B cell (primary cell): ENCODE measurements at regions not wholly inside any gene's neighbourhood (a gene's known extent, or its start where the extent isn't known, plus 50 kb on each side); places are given as distances from the start of the nearest gene placed in this dataset.

ENCODE experiments used
- ATAC-seq: fragments of 200-7000 bp; cut with Tn5 transposase; one replicate; pipeline ENCODE4 v1.10.0; 2021; ENCODE audit warnings: low read depth, mild to moderate bottlenecking, moderate number of reproducible peaks, moderate library complexity
- CTCF ChIA-PET: fragments of 350-600 bp; sonication (Branson Sonifier 250); formaldehyde crosslinking; loops from one replicate; lab custom pipeline; 2021; ENCODE audit warnings: antibody characterized with exemption, inconsistent platforms; lab: Charles Lee
- POLR2A ChIA-PET: fragments of 350-600 bp; sonication (Branson Sonifier 250); formaldehyde crosslinking; loops from one replicate; lab custom pipeline; 2021; ENCODE audit warnings: antibody characterized with exemption; lab: Charles Lee
- DNase-seq: peaks from one replicate; pipeline ENCODE4 v3.0.0; 2013
- H2AFZ ChIP-seq: 2 replicates; pipeline ENCODE4 v1.6.1; 2012; ENCODE audit warnings: mild to moderate bottlenecking, low read depth, low read length; ENCODE audit not compliant: insufficient read depth, poor library complexity, severe bottlenecking
- H3K27ac ChIP-seq, 2 donors: 1 replicate in 1 of 2; 2 replicates in 1 of 2; pipeline ENCODE4 v1.5.1; 2012 to 2013; ENCODE audit warnings: low read length in 2 of 2, mild to moderate bottlenecking in 2 of 2, moderate library complexity in 1 of 2
- H3K27me3 ChIP-seq, 4 experiments: fragments of 200-600 bp in 1 of 4; sonication (generic) in 1 of 4; replicated peaks in 1 of 4; 1 replicate in 2 of 4; 2 replicates in 2 of 4; pipeline versions ENCODE4 v1.6.1 to v1.7.0; 2013 to 2016; ENCODE audit warnings: low read length in 3 of 4, mild to moderate bottlenecking in 2 of 4, mixed read lengths in 1 of 4, moderate library complexity in 1 of 4; ENCODE audit not compliant: insufficient read depth in 4 of 4, control insufficient read depth in 3 of 4; ENCODE audit errors: control extremely low read depth in 1 of 4
- H3K36me3 ChIP-seq, 2 experiments: replicated peaks in 1 of 2; 1 replicate in 1 of 2; 2 replicates in 1 of 2; pipeline versions ENCODE4 v1.6.1 to v1.7.1; 2013; ENCODE audit warnings: low read length in 1 of 2; ENCODE audit not compliant: insufficient read depth in 2 of 2, control insufficient read depth in 1 of 2; ENCODE audit errors: control extremely low read depth in 1 of 2, extremely low read depth in 1 of 2
- H3K4me1 ChIP-seq, 2 donors: fragments of 200-600 bp in 1 of 2; sonication (generic) in 1 of 2; 1 replicate in 1 of 2; 2 replicates in 1 of 2; pipeline versions ENCODE4 v1.5.1 to v1.6.1; 2013 to 2017; ENCODE audit warnings: low read length in 2 of 2; ENCODE audit not compliant: control insufficient read depth in 2 of 2, insufficient read depth in 2 of 2
- H3K4me2 ChIP-seq: replicated peaks from 2 replicates; pipeline ENCODE3; 2012; ENCODE audit warnings: mild to moderate bottlenecking, low read depth, low read length; ENCODE audit not compliant: poor library complexity, severe bottlenecking
- H3K4me3 ChIP-seq, 5 experiments: fragments of 200-600 bp in 1 of 5; sonication (generic) in 1 of 5; 1 replicate in 3 of 5; 2 replicates in 2 of 5; pipeline versions ENCODE4 v1.5.1 to v1.7.0; 2011 to 2016; ENCODE audit warnings: low read length in 4 of 5, mild to moderate bottlenecking in 4 of 5, low read depth in 2 of 5, control low read depth in 1 of 5, moderate library complexity in 1 of 5; ENCODE audit not compliant: insufficient read depth in 1 of 5; ENCODE audit errors: control extremely low read depth in 1 of 5, extremely low read depth in 1 of 5
- H3K79me2 ChIP-seq: fragments of 200-600 bp; sonication (generic); one replicate; pipeline ENCODE4 v1.6.0; 2016; ENCODE audit warnings: low read length; ENCODE audit not compliant: control insufficient read depth, insufficient read depth
- H3K9ac ChIP-seq: fragments of 200-600 bp; sonication (generic); 2 replicates; pipeline ENCODE4 v1.6.1; 2017; ENCODE audit warnings: mild to moderate bottlenecking, low read length, moderate library complexity
- H3K9me3 ChIP-seq, 3 donors: one replicate each; pipeline versions ENCODE4 v1.6.1 to v1.7.1; 2013; ENCODE audit warnings: low read length in 2 of 3; ENCODE audit not compliant: control insufficient read depth in 2 of 3, insufficient read depth in 1 of 3; ENCODE audit errors: control extremely low read depth in 1 of 3
- H4K20me1 ChIP-seq: 2 replicates; pipeline ENCODE4 v1.6.0; 2012; ENCODE audit warnings: mild to moderate bottlenecking, low read length; ENCODE audit not compliant: insufficient read depth, control insufficient read depth, poor library complexity, severe bottlenecking
- H3K27ac Mint-ChIP-seq: one replicate; pipeline ENCODE4 v1.8.0; 2021; ENCODE audit warnings: mixed read lengths
- H3K27me3 Mint-ChIP-seq: one replicate; pipeline ENCODE4 v1.8.0; 2021; ENCODE audit warnings: mixed read lengths
- H3K4me1 Mint-ChIP-seq: one replicate; pipeline ENCODE4 v1.8.0; 2021; ENCODE audit warnings: mixed read lengths
- H3K4me3 Mint-ChIP-seq: one replicate; pipeline ENCODE4 v1.8.0; 2021; ENCODE audit warnings: mixed read lengths
- H3K9me3 Mint-ChIP-seq: one replicate; pipeline ENCODE4 v1.8.0; 2022; ENCODE audit warnings: mixed read lengths; ENCODE audit not compliant: insufficient read depth
- CTCF ChIP-seq: fragments of 200-600 bp; IDR thresholded peaks from one replicate; pipeline ENCODE4 v1.8.0; 2022; ENCODE audit warnings: antibody characterized with exemption, mild to moderate bottlenecking
- EZH2 ChIP-seq: IDR thresholded peaks from 2 replicates; pipeline ENCODE4 v1.6.1; 2012; ENCODE audit warnings: borderline replicate concordance, low read depth, mild to moderate bottlenecking, moderate library complexity, low read length; ENCODE audit not compliant: insufficient read depth, poor library complexity, severe bottlenecking
- WGBS: methylation state at CpG from one replicate; pipeline ENCODE4 v1.1.5; 2013; ENCODE audit warnings: missing lambda C conversion rate; ENCODE audit not compliant: insufficient coverage; 5-methylcytosine and 5-hydroxymethylcytosine counted together
- intact Hi-C: fragments of 100-400 bp; cut with micrococcal nuclease; formaldehyde crosslinking; loops from one replicate; pipeline ENCODE4 v1.10.0; 2022

DNA sequence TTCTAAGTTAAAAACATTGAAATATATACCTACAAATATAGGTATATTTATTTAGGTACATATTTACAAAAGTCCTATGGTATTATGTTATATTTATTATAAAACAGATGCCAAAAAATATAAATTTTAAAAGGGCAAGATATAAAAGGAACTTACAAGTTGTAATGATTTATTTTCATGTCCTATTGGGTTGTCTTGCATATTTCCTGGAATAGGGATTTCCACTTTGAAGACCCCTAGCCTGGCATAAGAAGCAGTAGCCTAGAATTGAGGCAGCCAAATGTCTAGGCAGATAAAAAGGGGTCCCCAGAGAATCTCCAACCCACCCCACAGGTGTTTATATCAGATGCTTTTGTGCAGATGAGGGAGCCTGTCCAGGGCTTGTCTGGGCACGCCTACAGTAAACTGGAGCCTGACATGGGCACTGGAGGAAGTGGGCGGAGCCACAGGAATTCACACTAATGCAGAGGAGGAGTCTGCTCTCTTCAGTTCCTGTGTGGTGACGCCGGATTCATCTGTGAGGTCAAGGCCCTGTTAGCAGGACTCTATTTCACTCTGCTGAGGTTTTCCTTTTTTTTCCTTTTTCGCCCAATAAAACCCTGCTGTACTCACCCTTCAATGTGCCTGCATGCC lies 1088.9 kb upstream of the PIK3C3 start:
- no peak overlapping the region for H3K9ac ChIP-seq
- Mint-ChIP-seq H3K4me3 (no peak overlapping the region), H3K4me1 (no peaks in the 10 kb centered on the region), H3K27me3 (no peaks in the 10 kb centered on the region), H3K27ac (no peak overlapping the region), H3K9me3 (peaks cover 5% of the 10 kb centered on the region)
- no peak overlapping the region for H3K27ac ChIP-seq
- DNase-seq = no peak
- H3K79me2 ChIP-seq = no peaks in the 10 kb centered on the region
- intact Hi-C loops = no loop called here
- H3K4me3 ChIP-seq = no peak overlapping the region
- no peak for ATAC-seq
- no peak for TF ChIP-seq CTCF
- no peak for TF ChIP-seq EZH2
- H3K4me1 ChIP-seq = no peaks in the 10 kb centered on the region
- H3K36me3 ChIP-seq = no peaks in the 10 kb centered on the region
- ChIA-PET POLR2A (no interaction called here), CTCF (no interaction called here)
- WGBS = 87% methylated on average over 5 of the region's 5 CpGs
- no peaks in the 10 kb centered on the region for H4K20me1 ChIP-seq
- no peak overlapping the region for H3K4me2 ChIP-seq
- H3K9me3 ChIP-seq = peaks cover 0 to 2% (median 1%) of the 10 kb centered on the region in 3 donors
- no peak overlapping the region for H2AFZ ChIP-seq
- no peaks in the 10 kb centered on the region for H3K27me3 ChIP-seq

DNA sequence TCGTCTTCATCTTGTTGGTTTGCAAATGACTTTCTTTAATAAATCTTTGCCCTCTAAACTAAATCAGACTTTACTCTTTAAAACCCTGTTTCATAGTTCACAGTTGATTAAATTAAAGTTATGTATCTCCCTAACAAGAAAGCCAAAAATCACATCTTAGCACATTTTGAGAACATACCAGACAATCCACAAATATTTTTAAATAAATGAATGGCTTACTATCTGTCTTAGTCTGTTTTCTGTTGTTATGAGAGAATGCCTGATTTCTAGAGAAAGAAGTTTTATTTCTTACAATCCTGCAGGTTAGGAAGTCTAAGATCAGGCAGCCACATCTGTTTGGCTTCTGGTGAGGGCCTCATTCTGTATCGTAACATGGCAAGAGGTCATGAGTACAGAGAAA lies 1090.2 kb upstream of the PIK3C3 start:
- intact Hi-C loops = no loop called here
- Histone ChIP-seq H3K36me3 (no peaks in the 10 kb centered on the region), H3K27me3 (no peaks in the 10 kb centered on the region), H3K79me2 (no peaks in the 10 kb centered on the region), H3K4me1 (no peaks in the 10 kb centered on the region), H3K9ac (no peak overlapping the region), H3K4me2 (no peak overlapping the region), H3K27ac (no peak overlapping the region), H3K4me3 (no peak overlapping the region), H3K9me3 (peaks cover 0 to 1% (median 0%) of the 10 kb centered on the region in 3 donors), H4K20me1 (no peaks in the 10 kb centered on the region), H2AFZ (no peak overlapping the region)
- no peaks in the 10 kb centered on the region for H3K27me3 Mint-ChIP-seq
- WGBS = no CpG with 5 or more reads among the region's 2 CpGs
- DNase-seq = no peak
- H3K4me3 Mint-ChIP-seq = no peak overlapping the region
- TF ChIP-seq EZH2 (no peak), CTCF (no peak)
- no peak for ATAC-seq
- ChIA-PET POLR2A (no interaction called here), CTCF (no interaction called here)
- no peak overlapping the region for H3K27ac Mint-ChIP-seq
- H3K9me3 Mint-ChIP-seq = peaks cover 5% of the 10 kb centered on the region
- no peaks in the 10 kb centered on the region for H3K4me1 Mint-ChIP-seq
